ENCODE measurements at regions not wholly inside any gene's neighbourhood (a gene's known extent, or its start where the extent isn't known, plus 50 kb on each side); places are given as distances from the start of the nearest gene placed in this dataset.
A peak's percentile ranks its signal among the peaks of the same experiment; 100 is the strongest.

DNA sequence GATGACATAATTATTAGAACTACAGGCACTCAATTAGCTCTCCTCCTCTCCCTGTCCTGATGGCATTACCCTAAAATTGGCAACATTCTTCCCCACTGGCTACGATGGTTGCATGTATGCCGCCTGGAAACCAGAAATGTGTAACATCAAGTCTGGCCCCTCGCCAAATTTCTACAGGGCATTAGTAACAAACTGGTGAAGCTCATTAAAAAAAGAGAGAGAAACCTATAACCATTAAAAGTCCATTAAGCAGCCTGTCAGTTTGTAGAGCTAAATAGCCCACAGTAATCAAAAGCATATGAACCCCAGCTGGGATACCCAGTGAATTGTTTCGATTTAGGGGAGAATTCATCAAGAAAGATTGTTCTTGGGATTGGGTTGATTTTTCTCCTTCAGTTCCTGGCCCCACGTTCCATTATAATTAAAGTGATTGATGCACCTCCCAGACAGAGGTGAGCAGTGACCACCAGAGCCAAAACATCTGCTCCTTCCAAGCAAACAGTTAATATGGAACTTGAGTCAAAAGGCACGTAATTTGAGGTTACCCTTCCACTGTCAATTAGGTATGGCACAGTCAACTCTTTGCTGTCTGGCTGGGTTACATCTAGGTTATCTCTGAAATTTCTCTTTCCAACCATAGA, 208.6 kb downstream of the C1D start:
- TF ChIP-seq, protein P1, sequence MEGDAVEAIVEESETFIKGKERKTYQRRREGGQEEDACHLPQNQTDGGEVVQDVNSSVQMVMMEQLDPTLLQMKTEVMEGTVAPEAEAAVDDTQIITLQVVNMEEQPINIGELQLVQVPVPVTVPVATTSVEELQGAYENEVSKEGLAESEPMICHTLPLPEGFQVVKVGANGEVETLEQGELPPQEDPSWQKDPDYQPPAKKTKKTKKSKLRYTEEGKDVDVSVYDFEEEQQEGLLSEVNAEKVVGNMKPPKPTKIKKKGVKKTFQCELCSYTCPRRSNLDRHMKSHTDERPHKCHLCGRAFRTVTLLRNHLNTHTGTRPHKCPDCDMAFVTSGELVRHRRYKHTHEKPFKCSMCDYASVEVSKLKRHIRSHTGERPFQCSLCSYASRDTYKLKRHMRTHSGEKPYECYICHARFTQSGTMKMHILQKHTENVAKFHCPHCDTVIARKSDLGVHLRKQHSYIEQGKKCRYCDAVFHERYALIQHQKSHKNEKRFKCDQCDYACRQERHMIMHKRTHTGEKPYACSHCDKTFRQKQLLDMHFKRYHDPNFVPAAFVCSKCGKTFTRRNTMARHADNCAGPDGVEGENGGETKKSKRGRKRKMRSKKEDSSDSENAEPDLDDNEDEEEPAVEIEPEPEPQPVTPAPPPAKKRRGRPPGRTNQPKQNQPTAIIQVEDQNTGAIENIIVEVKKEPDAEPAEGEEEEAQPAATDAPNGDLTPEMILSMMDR (IDR thresholded peaks at IDR 0.05; ENCODE audit: insufficient read depth, low read depth, low read length, missing control alignments): no peak
- H3K4me3 ChIP-seq (ENCODE audit: low read depth, low read length): no peak overlapping the region
- DNase-seq (ENCODE audit: low read depth): no peak

DNA sequence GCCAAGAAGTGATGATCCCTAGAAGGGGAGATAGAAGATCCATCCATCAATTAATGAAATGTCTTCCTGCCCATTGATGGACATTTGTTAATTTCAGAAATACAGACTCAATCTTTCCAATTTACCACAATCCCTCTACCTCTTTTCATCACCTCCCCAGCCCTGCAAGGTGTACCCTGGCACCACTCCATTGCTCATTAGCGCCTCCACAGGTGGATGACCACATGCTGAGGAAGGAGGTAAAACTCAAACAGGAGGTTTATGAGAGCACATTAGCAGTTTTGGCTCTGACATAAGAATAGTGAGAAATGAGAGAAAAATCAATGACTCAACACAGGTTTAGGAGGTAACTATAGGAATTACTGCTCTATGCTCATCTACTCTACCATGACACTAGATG, 208.0 kb downstream of the C1D start:
- DNase-seq (ENCODE audit: low read depth): no peak
- H3K4me3 ChIP-seq (ENCODE audit: low read depth, low read length): no peak overlapping the region
- TF ChIP-seq, protein P1 (IDR thresholded peaks at IDR 0.05; ENCODE audit: insufficient read depth, low read depth, low read length, missing control alignments): peak; percentile 14

GRCh38 chr2:67856866-67857265, 205.9 kb downstream of the C1D start:
- H3K4me3 ChIP-seq (ENCODE audit: low read depth, low read length): no peak overlapping the region
- TF ChIP-seq, protein P1 (IDR thresholded peaks at IDR 0.05; ENCODE audit: insufficient read depth, low read depth, low read length, missing control alignments): no peak
- no peak for DNase-seq (ENCODE audit: low read depth)

GRCh38 chr2:67857836-67858235, 205.0 kb downstream of the C1D start:
- H3K4me3 ChIP-seq (ENCODE audit: low read depth, low read length): no peak overlapping the region
- TF ChIP-seq, protein P1 (IDR thresholded peaks at IDR 0.05; ENCODE audit: insufficient read depth, low read depth, low read length, missing control alignments): no peak
- DNase-seq (ENCODE audit: low read depth): no peak

- no peak for DNase-seq (ENCODE audit: low read depth)
- no peak overlapping the region for H3K4me3 ChIP-seq (ENCODE audit: low read depth, low read length)
- TF ChIP-seq, protein P1 (IDR thresholded peaks at IDR 0.05; ENCODE audit: insufficient read depth, low read depth, low read length, missing control alignments): no peak
Observed at GRCh38 chr2:67858886-67859285, 203.9 kb downstream of the C1D start.

DNA sequence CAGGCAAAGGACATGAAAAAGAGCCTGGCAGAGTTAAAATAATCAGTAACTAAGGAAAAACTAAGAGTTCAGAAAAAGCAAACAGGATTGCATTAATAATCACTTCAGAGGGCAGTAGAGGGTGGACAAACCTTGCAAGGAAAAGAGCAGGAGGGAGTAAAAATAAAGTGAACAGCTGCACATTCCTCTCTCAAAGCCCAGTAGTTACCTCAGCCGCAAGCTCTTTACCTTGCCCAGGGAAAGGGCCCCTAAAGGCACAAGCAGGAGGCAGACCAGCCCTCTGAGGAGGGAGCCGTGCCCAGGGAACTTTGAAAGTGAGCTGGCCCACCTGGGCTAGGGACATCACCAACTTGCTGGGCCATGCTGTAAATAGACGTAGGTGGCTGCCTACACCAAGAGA, 196.9 kb downstream of the C1D start:
- TF ChIP-seq, protein P1 (IDR thresholded peaks at IDR 0.05; ENCODE audit: insufficient read depth, low read depth, low read length, missing control alignments): no peak
- no peak for DNase-seq (ENCODE audit: low read depth)
- H3K4me3 ChIP-seq (ENCODE audit: low read depth, low read length): no peak overlapping the region

DNA sequence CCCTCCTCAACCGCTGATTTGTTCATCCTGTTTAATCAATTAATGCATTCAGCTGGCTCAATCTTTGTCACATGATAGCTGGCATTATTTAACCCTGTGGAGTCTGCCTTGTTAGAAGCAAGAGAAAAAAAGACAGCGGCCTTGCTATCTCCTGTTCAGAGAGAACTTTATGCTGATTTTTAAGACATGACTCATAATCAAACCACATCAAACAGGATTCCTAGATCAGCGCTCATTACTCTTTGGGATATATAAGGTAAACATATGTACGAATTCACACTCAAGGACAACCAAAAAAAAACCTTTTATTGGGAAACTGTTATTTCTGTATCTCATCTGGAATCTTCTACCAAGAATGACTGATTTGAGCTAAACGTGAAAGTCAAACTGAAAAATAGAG, 195.1 kb downstream of the C1D start:
- no peak for DNase-seq (ENCODE audit: low read depth)
- TF ChIP-seq, protein P1 (IDR thresholded peaks at IDR 0.05; ENCODE audit: insufficient read depth, low read depth, low read length, missing control alignments): no peak

More for the DNA sequence above, 195.1 kb downstream of the C1D start:
- no peak overlapping the region for H3K4me3 ChIP-seq (ENCODE audit: low read depth, low read length)

Data from GM12865 (cell line).